HEK293 (cell line): ENCODE measurements at regions not wholly inside any gene's neighbourhood (a gene's known extent, or its start where the extent isn't known, plus 50 kb on each side); places are given as distances from the start of the nearest gene placed in this dataset.

Source experiments
- CTCF ChIA-PET: fragments of 350-600 bp; formaldehyde crosslinking; extraction: SDS; loops from one replicate; lab custom pipeline; 2021; ENCODE audit warnings: antibody characterized with exemption; lab: Yijun Ruan, JAX
- POLR2A ChIA-PET: fragments of 300-600 bp; formaldehyde crosslinking; extraction: SDS; loops from one replicate; lab custom pipeline; 2020; ENCODE audit warnings: antibody characterized with exemption, inconsistent platforms; lab: Yijun Ruan, JAX
- H3K27ac ChIP-seq: fragments of 200-500 bp; sonication (Bioruptor generic); 2 replicates; pipeline ENCODE4 v1.5.1; 2014; ENCODE audit warnings: low read depth, low read length, control low read depth, inconsistent platforms; ENCODE audit errors: extremely low read depth
- H3K36me3 ChIP-seq, 2 experiments: fragments of 200-500 bp in 1 of 2; sonication (Bioruptor generic) in 1 of 2; 1 replicate in 1 of 2; 2 replicates in 1 of 2; pipeline ENCODE4 v1.5.1; 2014 to 2017; ENCODE audit warnings: inconsistent platforms in 2 of 2, low read length in 2 of 2; ENCODE audit not compliant: control insufficient read depth in 2 of 2, insufficient read depth in 1 of 2
- H3K4me1 ChIP-seq: fragments of 200-500 bp; sonication (Bioruptor generic); 2 replicates; pipeline ENCODE4 v1.5.1; 2014; ENCODE audit warnings: mild to moderate bottlenecking, low read length, inconsistent platforms; ENCODE audit not compliant: control insufficient read depth, insufficient read depth
- H3K4me3 ChIP-seq: 2 replicates; pipeline ENCODE4 v1.5.1; 2011; ENCODE audit warnings: low read depth, mild to moderate bottlenecking, control low read depth, low read length, moderate library complexity
- H3K9me3 ChIP-seq: fragments of 200-500 bp; sonication (Bioruptor generic); 2 replicates; pipeline ENCODE4 v1.5.1; 2014; ENCODE audit warnings: low read depth, low read length, inconsistent platforms; ENCODE audit not compliant: control insufficient read depth, insufficient read depth
- AEBP2 ChIP-seq: fragments of 450-650 bp; formaldehyde crosslinking; IDR thresholded peaks from 2 replicates; pipeline ENCODE4 v1.5.1; 2016; ENCODE audit warnings: missing biosample characterization, missing genetic modification characterization, borderline replicate concordance
- ATF2 ChIP-seq: fragments of 450-650 bp; formaldehyde crosslinking; IDR thresholded peaks from 2 replicates; pipeline ENCODE4 v1.5.1; 2016; ENCODE audit warnings: missing biosample characterization, missing genetic modification characterization, low read depth
- GLIS1 ChIP-seq: fragments of 450-650 bp; formaldehyde crosslinking; IDR thresholded peaks from 2 replicates; pipeline ENCODE4 v1.5.1; 2016; ENCODE audit warnings: missing biosample characterization, missing genetic modification characterization
- HIC1 ChIP-seq: fragments of 450-650 bp; formaldehyde crosslinking; IDR thresholded peaks from 2 replicates; pipeline ENCODE4 v1.5.1; 2016; ENCODE audit warnings: missing biosample characterization, missing genetic modification characterization
- MZF1 ChIP-seq: fragments of 450-650 bp; formaldehyde crosslinking; IDR thresholded peaks from 2 replicates; pipeline ENCODE4 v1.5.1; 2017; ENCODE audit warnings: missing biosample characterization, missing genetic modification characterization, borderline replicate concordance
- OSR2 ChIP-seq: fragments of 450-650 bp; formaldehyde crosslinking; IDR thresholded peaks from 2 replicates; pipeline ENCODE4 v1.5.1; 2016; ENCODE audit warnings: missing biosample characterization, missing genetic modification characterization
- PATZ1 ChIP-seq: fragments of 450-650 bp; formaldehyde crosslinking; IDR thresholded peaks from 2 replicates; pipeline ENCODE4 v1.5.1; 2016; ENCODE audit warnings: missing biosample characterization, missing genetic modification characterization
- PRDM1 ChIP-seq: fragments of 450-650 bp; formaldehyde crosslinking; IDR thresholded peaks from 2 replicates; pipeline ENCODE4; 2016; ENCODE audit warnings: missing biosample characterization, missing genetic modification characterization
- PRDM10 ChIP-seq: fragments of 450-650 bp; formaldehyde crosslinking; IDR thresholded peaks from 2 replicates; pipeline ENCODE4 v1.5.1; 2016; ENCODE audit warnings: missing biosample characterization, missing genetic modification characterization
- ZFHX2 ChIP-seq: fragments of 450-650 bp; formaldehyde crosslinking; conservative IDR thresholded peaks from 2 replicates; pipeline ENCODE4 v1.5.1; 2016; ENCODE audit warnings: missing biosample characterization, missing genetic modification characterization
- ZIC2 ChIP-seq: fragments of 450-650 bp; formaldehyde crosslinking; IDR thresholded peaks from 2 replicates; pipeline ENCODE4 v1.5.1; 2016; ENCODE audit warnings: missing biosample characterization, missing genetic modification characterization
- ZNF24 ChIP-seq: fragments of 450-650 bp; formaldehyde crosslinking; IDR thresholded peaks from 2 replicates; pipeline ENCODE4 v1.5.1; 2016; ENCODE audit warnings: missing biosample characterization, missing genetic modification characterization
- ZNF292 ChIP-seq: fragments of 450-650 bp; formaldehyde crosslinking; IDR thresholded peaks from 2 replicates; pipeline ENCODE4 v1.5.1; 2016; ENCODE audit warnings: low read depth, missing biosample characterization, missing genetic modification characterization, borderline replicate concordance
- ZNF302 ChIP-seq: fragments of 450-650 bp; formaldehyde crosslinking; IDR thresholded peaks from 2 replicates; pipeline ENCODE4 v1.5.1; 2016; ENCODE audit warnings: missing biosample characterization, missing genetic modification characterization, low read depth
- ZNF341 ChIP-seq: fragments of 450-650 bp; formaldehyde crosslinking; IDR thresholded peaks from 2 replicates; pipeline ENCODE4; 2016; ENCODE audit warnings: low read depth, missing biosample characterization, missing genetic modification characterization
- ZNF548 ChIP-seq: fragments of 450-650 bp; formaldehyde crosslinking; IDR thresholded peaks from 2 replicates; pipeline ENCODE4 v1.5.1; 2016; ENCODE audit warnings: missing biosample characterization, missing genetic modification characterization
- ZNF561 ChIP-seq: fragments of 450-650 bp; IDR thresholded peaks from 2 replicates; pipeline ENCODE4 v1.5.1; 2018; ENCODE audit warnings: missing biosample characterization, missing genetic modification characterization, borderline replicate concordance
- ZNF596 ChIP-seq: fragments of 450-650 bp; IDR thresholded peaks from 2 replicates; pipeline ENCODE4 v1.5.0; 2018; ENCODE audit warnings: missing biosample characterization, mild to moderate bottlenecking, missing genetic modification characterization, moderate library complexity
- ZNF626 ChIP-seq: fragments of 450-650 bp; sonication (Bioruptor Pico); formaldehyde crosslinking; IDR thresholded peaks from 2 replicates; pipeline ENCODE4 v1.5.1; 2018; ENCODE audit warnings: missing biosample characterization, missing genetic modification characterization, inconsistent platforms
- ZSCAN16 ChIP-seq: fragments of 450-650 bp; formaldehyde crosslinking; IDR thresholded peaks from 2 replicates; pipeline ENCODE4 v1.5.1; 2016; ENCODE audit warnings: missing biosample characterization, missing genetic modification characterization
- ZSCAN18 ChIP-seq: fragments of 450-650 bp; formaldehyde crosslinking; IDR thresholded peaks from 2 replicates; pipeline ENCODE4 v1.5.1; 2016; ENCODE audit warnings: missing biosample characterization, missing genetic modification characterization

- no peak overlapping the region for H3K4me3 ChIP-seq
- peaks cover 7% of the 10 kb centered on the region; the same call in 1 of the 2 replicates for H3K4me1 ChIP-seq
- no peaks in the 10 kb centered on the region for H3K36me3 ChIP-seq
- POLR2A ChIA-PET: no interaction called here
- H3K27ac ChIP-seq: no peak overlapping the region
- CTCF ChIA-PET: no interaction called here
- TF ChIP-seq PRDM1 (tag by site-specific recombination) (no peak), ZNF626 (tag by site-specific recombination) (no peak)
- no peaks in the 10 kb centered on the region for H3K9me3 ChIP-seq
These were observed 269.9 kb upstream of the GADL1 start for GRCh38 chr3:31164381-31164780.

GRCh38 chr3:31165399-31165860 lies 271.0 kb upstream of the GADL1 start:
- ChIA-PET CTCF (interaction anchor here (0.7 kb wide), 1 partner anchor 11 kb away, joined by 4 read pairs; no protein-coding TSS in a partner anchor), POLR2A (interaction anchor here (1.0 kb wide), 1 partner anchor 367 kb away, joined by 5 read pairs; the partner anchor contains the start of gene STT3B)
- no peaks in the 10 kb centered on the region for H3K9me3 ChIP-seq
- peak overlapping the region; percentile 5; the same call in 1 of the 2 replicates for H3K27ac ChIP-seq
- peaks cover 7% of the 10 kb centered on the region; the same call in 1 of the 2 replicates for H3K4me1 ChIP-seq
- H3K36me3 ChIP-seq: no peaks in the 10 kb centered on the region
- H3K4me3 ChIP-seq: no peak overlapping the region
- TF ChIP-seq ZNF302 (tag by site-specific recombination) (no peak), ZNF341 (tag by site-specific recombination) (no peak; the same call in 1 of the 2 replicates), PRDM10 (tag by site-specific recombination) (no peak), ZNF24 (peak; percentile 89), OSR2 (peak; percentile 97), ZNF292 (tag by site-specific recombination) (no peak), GLIS1 (tag by site-specific recombination) (peak; percentile 91), ZNF548 (no peak), AEBP2 (tag by site-specific recombination) (no peak), ZIC2 (tag by site-specific recombination) (peak; percentile 68), ZFHX2 (tag by site-specific recombination) (no peak), ZSCAN16 (tag by site-specific recombination) (no peak), ZNF596 (tag by site-specific recombination) (peak; percentile 53; the same call in 1 of the 2 replicates), ATF2 (tag by site-specific recombination) (peak; percentile 35; the same call in 1 of the 2 replicates), ZNF561 (tag by site-specific recombination) (no peak; the same call in none of the 2 replicates), PATZ1 (tag by site-specific recombination) (no peak; the same call in 1 of the 2 replicates), ZSCAN18 (tag by site-specific recombination) (no peak), MZF1 (tag by site-specific recombination) (0 out of 2 replicates have a peak, but pooled peaks have one; percentile 42), HIC1 (tag by site-specific recombination) (no peak)
